ENCODE measurements at regions not wholly inside any gene's neighbourhood (a gene's known extent, or its start where the extent isn't known, plus 50 kb on each side); places are given as distances from the start of the nearest gene placed in this dataset.
"Not testable (repeated sequence)": the region's sequence is repeated elsewhere in the genome, so short reads cannot be mapped to it uniquely, and the experiment has no call there.

- no peak for DNase-seq (ENCODE audit: low read depth)
Observed at GRCh38 chr6:115545672-115545986, 515.1 kb downstream of the FRK start.

- DNase-seq (ENCODE audit: low read depth), result no peak
Observed at GRCh38 chr6:115544765-115545671, 515.7 kb downstream of the FRK start.

- no peak for DNase-seq (ENCODE audit: low read depth)
Observed at GRCh38 chr6:115540077-115540869, 520.4 kb downstream of the FRK start.

GRCh38 chr6:115539531-115539930 is 521.2 kb downstream of the FRK start:
- no peak for DNase-seq (ENCODE audit: low read depth)

DNA sequence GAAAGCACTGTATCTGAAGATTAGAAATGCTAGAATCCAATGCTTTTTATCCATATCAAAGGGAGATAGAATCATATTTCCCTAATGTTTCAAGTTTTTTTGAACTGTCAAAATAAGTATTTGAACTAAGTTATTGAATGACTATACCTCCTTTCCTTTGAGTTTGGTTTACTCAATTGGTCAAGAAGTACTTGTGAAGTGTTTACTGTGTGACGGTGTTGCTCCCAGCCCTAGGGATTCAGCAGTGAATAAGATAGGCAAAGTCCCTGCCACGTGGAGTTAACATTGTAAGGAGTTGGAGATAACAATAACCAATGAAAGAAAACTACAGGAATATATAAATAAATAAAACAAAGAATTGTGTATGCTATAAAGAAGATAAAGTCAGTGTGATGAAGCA is 535.9 kb downstream of the FRK start:
- no peak for DNase-seq (ENCODE audit: low read depth)

- DNase-seq (ENCODE audit: low read depth), result not testable (repeated sequence)
Observed at GRCh38 chr6:115521747-115522146, 538.9 kb downstream of the FRK start.

- DNase-seq (ENCODE audit: low read depth), result no peak
Observed at GRCh38 chr6:115514656-115515055, 546.0 kb downstream of the FRK start.

DNA sequence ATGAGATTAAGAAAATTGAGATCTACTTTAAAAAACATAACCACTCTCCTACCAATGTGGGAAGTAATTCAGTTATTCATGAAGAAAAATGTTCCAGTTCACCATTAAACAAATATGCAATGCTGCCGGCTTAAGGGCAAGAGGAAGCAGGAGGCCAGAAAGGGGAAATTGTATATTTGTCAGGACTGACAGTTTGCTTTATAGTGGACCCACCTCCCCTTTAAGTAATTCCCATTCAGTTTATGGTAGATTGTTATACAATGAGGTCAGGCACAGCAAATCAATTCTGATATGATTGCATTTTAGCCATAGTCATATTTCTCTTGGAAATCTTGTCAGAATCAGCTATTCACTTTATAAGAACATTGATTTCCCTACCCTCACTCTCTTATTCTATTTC is 547.8 kb downstream of the FRK start:
- no peak for DNase-seq (ENCODE audit: low read depth)

GRCh38 chr6:115511771-115512170 is 548.9 kb downstream of the FRK start:
- DNase-seq (ENCODE audit: low read depth), result no peak

- DNase-seq (ENCODE audit: low read depth), result not testable (repeated sequence)
Observed at GRCh38 chr6:115502432-115502831, 558.3 kb downstream of the FRK start.

DNA sequence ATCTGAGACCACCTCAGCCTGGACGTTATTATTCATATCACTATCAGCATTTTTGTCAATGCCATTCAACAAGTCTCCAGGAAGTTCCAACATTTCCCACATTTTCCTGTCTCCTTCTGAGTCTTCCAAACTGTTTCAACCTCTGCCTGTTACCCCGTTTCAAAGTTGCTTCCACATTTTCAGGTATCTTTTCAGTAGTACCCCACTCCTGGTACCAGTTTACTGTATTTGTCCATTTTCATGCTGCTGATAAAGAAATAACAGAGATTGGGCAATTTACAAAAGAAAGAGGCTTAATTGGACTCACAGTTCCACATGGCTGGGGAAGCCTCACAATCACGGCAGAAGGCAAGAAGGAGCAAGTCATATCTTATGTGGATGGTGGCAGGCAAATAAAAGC is 565.5 kb downstream of the FRK start:
- no peak for DNase-seq (ENCODE audit: low read depth)

DNA sequence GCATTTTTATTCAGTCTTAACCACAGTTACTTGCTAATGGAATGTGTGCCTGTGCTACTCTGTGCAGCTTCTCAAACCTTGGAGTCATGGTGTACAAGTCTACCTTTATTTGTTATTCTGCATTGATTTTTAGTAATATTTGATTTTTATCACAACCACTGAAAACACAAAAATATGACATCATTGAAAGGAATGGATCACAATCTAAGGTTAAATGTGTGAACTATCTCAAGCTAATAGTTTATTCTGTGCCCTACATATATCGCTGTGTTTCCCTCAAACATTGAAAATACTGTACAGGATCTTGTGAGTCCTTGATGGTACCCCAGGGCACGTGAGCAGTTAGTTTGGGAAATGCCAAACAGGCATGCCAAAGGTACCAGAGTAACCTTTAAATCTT is 573.4 kb downstream of the FRK start:
- DNase-seq (ENCODE audit: low read depth), result no peak

- no peak for DNase-seq (ENCODE audit: low read depth)
Observed at GRCh38 chr6:115485400-115485799, 575.3 kb downstream of the FRK start.

DNA sequence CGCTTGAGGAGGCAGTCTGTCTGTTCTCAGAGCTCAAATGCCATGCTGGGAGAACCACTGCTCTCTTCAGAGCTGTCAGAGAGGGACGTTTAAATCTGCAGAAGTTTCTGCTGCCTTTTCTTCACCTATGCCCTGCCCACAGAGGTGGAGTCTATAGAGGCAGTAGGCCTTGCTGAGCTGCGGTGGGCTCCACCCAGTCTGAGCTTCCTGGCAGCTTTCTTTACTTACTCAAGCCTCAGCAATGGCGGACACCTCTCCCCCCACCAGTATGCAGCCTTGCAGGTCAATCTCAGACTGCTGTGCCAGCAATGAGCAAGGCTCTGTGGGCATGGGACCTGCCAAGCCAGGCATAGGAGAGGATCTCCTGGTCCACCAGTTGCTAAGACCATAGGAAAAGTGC is 580.1 kb downstream of the FRK start:
- DNase-seq (ENCODE audit: low read depth), result not testable (repeated sequence)

DNA sequence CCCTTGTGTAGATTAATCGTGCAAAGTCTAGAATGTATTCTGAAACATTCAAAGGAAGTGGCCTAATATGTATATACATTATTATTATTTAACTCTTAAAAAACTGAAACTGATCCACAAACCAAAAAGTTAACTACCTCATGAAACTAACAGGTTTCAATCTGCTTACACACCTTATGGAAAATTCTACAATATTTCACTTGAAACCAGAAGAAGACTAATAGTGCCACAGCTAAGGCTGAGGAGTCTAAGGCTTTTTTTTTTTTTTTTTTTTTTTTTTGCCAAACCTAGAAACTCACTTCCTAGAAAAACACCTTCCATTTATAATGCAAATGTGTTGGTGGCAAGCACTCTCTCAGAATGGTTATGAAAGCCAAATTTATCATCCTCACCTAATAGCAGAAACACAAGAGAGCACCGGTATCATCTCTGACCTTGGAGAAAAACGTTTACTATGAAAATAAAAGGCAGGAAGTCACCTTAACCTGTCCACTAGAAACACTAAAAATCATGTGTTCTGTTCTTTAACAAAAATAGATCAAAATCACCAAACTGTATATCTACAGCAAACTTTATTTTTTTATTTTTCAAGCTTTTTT is 586.1 kb downstream of the FRK start:
- DNase-seq (ENCODE audit: low read depth), result no peak

- no peak for DNase-seq (ENCODE audit: low read depth)
Observed at GRCh38 chr6:115468272-115469005, 592.3 kb downstream of the FRK start.

- DNase-seq (ENCODE audit: low read depth), result no peak
Observed at GRCh38 chr6:115467726-115468125, 593.0 kb downstream of the FRK start.

DNA sequence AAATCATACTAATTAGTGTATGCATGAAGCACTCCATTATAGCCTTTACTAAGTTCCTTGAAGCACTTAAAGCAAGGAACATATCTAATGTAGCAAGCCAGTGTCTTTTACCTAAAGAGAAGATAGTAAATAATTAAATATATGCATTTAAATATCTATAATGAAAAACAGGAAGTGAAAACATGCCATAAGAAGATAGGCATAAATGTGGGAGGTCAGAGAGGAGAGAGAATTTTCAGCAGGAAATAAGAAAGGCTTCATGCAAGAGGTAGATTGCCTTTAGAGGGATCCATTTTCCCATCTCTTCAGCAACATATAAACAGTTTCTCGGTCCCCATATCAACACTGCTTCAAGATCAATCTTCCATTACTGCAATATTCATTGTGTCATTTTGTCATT is 599.8 kb downstream of the FRK start:
- no peak for DNase-seq (ENCODE audit: low read depth)

GRCh38 chr6:115456848-115457247 is 603.8 kb downstream of the FRK start:
- DNase-seq (ENCODE audit: low read depth), result no peak

GRCh38 chr6:115443825-115444478 is 616.7 kb downstream of the FRK start:
- no peak for DNase-seq (ENCODE audit: low read depth)

DNA sequence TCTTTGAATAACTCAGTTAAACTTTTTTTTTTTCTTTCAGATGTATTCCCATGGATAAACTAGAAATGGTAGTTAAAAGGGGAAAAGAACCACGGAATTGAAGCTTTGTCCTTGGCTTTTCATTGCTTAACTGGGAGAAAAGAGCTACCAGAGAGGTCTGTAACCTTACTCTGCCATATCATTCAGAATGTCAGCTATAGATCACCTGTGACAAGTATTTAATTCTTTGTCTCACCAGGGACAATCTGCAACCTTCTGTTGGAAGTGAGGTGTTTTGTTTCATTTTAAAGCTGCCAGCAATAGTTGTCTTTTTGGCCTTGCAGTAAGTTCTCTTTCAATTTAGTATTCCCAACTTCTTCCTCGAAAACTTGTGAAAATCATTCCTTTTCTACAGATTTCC is 618.4 kb downstream of the FRK start:
- no peak for DNase-seq (ENCODE audit: low read depth)

DNA sequence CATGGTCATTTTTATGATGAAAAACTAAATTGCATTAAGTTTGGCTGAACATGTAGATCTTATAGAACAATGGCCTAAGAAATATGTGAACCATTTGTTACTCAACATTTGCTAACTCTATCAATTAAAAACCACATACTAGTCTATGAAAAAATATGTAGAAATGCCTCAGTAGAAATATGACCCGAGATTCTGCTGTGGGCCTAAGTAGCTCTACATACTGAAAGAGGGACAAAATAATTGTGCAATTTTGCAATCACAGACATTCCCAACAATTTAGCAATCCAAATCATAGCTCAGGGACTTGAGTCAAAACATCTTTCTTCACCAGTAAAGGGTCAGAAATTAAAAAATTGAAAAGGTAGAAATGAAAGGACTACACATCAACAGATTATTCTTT is 619.0 kb downstream of the FRK start:
- no peak for DNase-seq (ENCODE audit: low read depth)
